ENCODE measurements at regions not wholly inside any gene's neighbourhood (a gene's known extent, or its start where the extent isn't known, plus 50 kb on each side); places are given as distances from the start of the nearest gene placed in this dataset.

DNA sequence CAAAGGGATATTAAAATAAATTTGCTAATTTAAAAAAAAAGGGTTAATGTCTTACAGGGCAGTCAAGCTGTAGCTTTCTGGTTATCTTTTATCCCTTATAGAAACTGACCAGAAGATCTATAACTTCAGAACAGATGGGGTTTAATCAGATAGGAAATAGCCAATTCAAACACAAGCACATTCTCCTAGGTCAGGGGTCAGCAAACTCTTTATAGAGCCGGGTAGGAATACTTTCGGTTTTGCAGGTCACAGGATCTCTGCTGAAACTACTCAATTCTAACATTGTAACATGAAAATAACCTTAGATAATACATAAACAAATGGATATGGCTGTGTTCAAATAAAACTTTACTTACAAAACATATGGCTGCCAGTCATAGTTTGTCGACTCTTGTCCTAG is 479.8 kb downstream of the ADRA2A start:
- TF ChIP-seq EZH2 (IDR thresholded peaks at IDR 0.05; ENCODE audit: borderline replicate concordance, low read depth, low read length, severe bottlenecking) (no peak), FOS (IDR thresholded peaks at IDR 0.05; ENCODE audit: borderline replicate concordance, insufficient read depth, low read length) (no peak), JUN (IDR thresholded peaks at IDR 0.05; ENCODE audit: borderline replicate concordance, insufficient read depth, insufficient read length, low read depth) (no peak), POLR2AphosphoS5 (IDR thresholded peaks at IDR 0.05; ENCODE audit: insufficient read depth, low read depth, low read length) (no peak), MYC (IDR thresholded peaks at IDR 0.05; ENCODE audit: low read depth, low read length) (no peak), POLR2A (IDR thresholded peaks at IDR 0.05; ENCODE audit: low read depth, low read length) (no peak), GATA2 (IDR thresholded peaks at IDR 0.05; ENCODE audit: insufficient read depth, insufficient read length, low read depth, low read length) (no peak)
- TF ChIP-seq, protein P1, sequence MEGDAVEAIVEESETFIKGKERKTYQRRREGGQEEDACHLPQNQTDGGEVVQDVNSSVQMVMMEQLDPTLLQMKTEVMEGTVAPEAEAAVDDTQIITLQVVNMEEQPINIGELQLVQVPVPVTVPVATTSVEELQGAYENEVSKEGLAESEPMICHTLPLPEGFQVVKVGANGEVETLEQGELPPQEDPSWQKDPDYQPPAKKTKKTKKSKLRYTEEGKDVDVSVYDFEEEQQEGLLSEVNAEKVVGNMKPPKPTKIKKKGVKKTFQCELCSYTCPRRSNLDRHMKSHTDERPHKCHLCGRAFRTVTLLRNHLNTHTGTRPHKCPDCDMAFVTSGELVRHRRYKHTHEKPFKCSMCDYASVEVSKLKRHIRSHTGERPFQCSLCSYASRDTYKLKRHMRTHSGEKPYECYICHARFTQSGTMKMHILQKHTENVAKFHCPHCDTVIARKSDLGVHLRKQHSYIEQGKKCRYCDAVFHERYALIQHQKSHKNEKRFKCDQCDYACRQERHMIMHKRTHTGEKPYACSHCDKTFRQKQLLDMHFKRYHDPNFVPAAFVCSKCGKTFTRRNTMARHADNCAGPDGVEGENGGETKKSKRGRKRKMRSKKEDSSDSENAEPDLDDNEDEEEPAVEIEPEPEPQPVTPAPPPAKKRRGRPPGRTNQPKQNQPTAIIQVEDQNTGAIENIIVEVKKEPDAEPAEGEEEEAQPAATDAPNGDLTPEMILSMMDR (IDR thresholded peaks at IDR 0.05; ENCODE audit: extremely low read depth in 1 of 2, insufficient read depth in 1 of 2, low read depth in 1 of 2, low read length in 2 of 2), result no peak
- TF ChIP-seq, protein P2, sequence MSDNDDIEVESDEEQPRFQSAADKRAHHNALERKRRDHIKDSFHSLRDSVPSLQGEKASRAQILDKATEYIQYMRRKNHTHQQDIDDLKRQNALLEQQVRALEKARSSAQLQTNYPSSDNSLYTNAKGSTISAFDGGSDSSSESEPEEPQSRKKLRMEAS (IDR thresholded peaks at IDR 0.05; ENCODE audit: insufficient read depth, insufficient read length), result no peak

Measured in endothelial cell of umbilical vein (primary cell).